Mesenchymal stem cell (in vitro differentiated cells and primary cell): ENCODE measurements at regions not wholly inside any gene's neighbourhood (a gene's known extent, or its start where the extent isn't known, plus 50 kb on each side); places are given as distances from the start of the nearest gene placed in this dataset.

Experiments
- DNase-seq: peaks from one replicate; pipeline ENCODE4 v3.0.0-alpha.2; 2013
- H2AFZ ChIP-seq: one replicate; pipeline ENCODE4 v1.6.1; 2013; ENCODE audit warnings: low read depth, mild to moderate bottlenecking, control low read depth, inconsistent platforms, low read length, moderate library complexity
- H2AK5ac ChIP-seq: 2 replicates; pipeline ENCODE4 v1.6.1; 2013; ENCODE audit warnings: low read length, moderate library complexity, mild to moderate bottlenecking, inconsistent platforms; ENCODE audit not compliant: severe bottlenecking
- H2BK120ac ChIP-seq: one replicate; pipeline ENCODE4 v1.6.1; 2013; ENCODE audit warnings: low read depth, mild to moderate bottlenecking, inconsistent platforms, low read length, moderate library complexity
- H2BK12ac ChIP-seq, 2 experiments: one replicate each; pipeline ENCODE4 v1.6.1; 2013; ENCODE audit warnings: inconsistent platforms in 2 of 2, low read length in 2 of 2, mild to moderate bottlenecking in 2 of 2, moderate library complexity in 2 of 2, control low read depth in 1 of 2
- H2BK15ac ChIP-seq: one replicate; pipeline ENCODE4 v1.6.1; 2013; ENCODE audit warnings: mild to moderate bottlenecking, low read depth, inconsistent platforms; ENCODE audit not compliant: poor library complexity, severe bottlenecking
- H2BK5ac ChIP-seq: 2 replicates; pipeline ENCODE4 v1.6.1; 2013; ENCODE audit warnings: low read depth, mild to moderate bottlenecking, low read length, control low read depth, inconsistent platforms; ENCODE audit not compliant: poor library complexity, severe bottlenecking
- H3K14ac ChIP-seq, 2 experiments: one replicate each; pipeline ENCODE4 v1.6.1; 2013; ENCODE audit warnings: inconsistent platforms in 2 of 2, low read length in 2 of 2, control low read depth in 1 of 2, mild to moderate bottlenecking in 1 of 2, moderate library complexity in 1 of 2
- H3K18ac ChIP-seq, 2 experiments: one replicate each; pipeline ENCODE4 v1.6.1; 2013; ENCODE audit warnings: inconsistent platforms in 2 of 2, low read length in 2 of 2, control low read depth in 1 of 2, low read depth in 1 of 2, mild to moderate bottlenecking in 1 of 2
- H3K23ac ChIP-seq, 2 experiments: one replicate each; pipeline ENCODE4 v1.6.1; 2013; ENCODE audit warnings: inconsistent platforms in 2 of 2, low read length in 2 of 2, mild to moderate bottlenecking in 2 of 2, moderate library complexity in 2 of 2, control low read depth in 1 of 2
- H3K27ac ChIP-seq: 2 replicates; pipeline ENCODE4 v1.5.1; 2013; ENCODE audit warnings: mild to moderate bottlenecking, moderate library complexity, low read length, control low read depth, inconsistent platforms; ENCODE audit not compliant: poor library complexity, severe bottlenecking
- H3K27me3 ChIP-seq, 2 experiments: 2 replicates each; pipeline versions ENCODE4 v1.6.1 to v1.7.0; 2013; ENCODE audit warnings: low read length in 2 of 2, mild to moderate bottlenecking in 2 of 2, moderate library complexity in 2 of 2, control low read depth in 1 of 2, inconsistent platforms in 1 of 2; ENCODE audit not compliant: control insufficient read depth in 1 of 2, insufficient read depth in 1 of 2
- H3K36me3 ChIP-seq, 2 experiments: 2 replicates each; pipeline versions ENCODE4 v1.6.1 to v1.7.0; 2013; ENCODE audit warnings: low read length in 2 of 2, control low read depth in 1 of 2, inconsistent platforms in 1 of 2, low read depth in 1 of 2, mild to moderate bottlenecking in 1 of 2; ENCODE audit not compliant: insufficient read depth in 2 of 2, control insufficient read depth in 1 of 2
- H3K4ac ChIP-seq, 2 experiments: one replicate each; pipeline ENCODE4 v1.6.1; 2013; ENCODE audit warnings: inconsistent platforms in 2 of 2, low read length in 2 of 2, mild to moderate bottlenecking in 2 of 2, moderate library complexity in 2 of 2, control low read depth in 1 of 2, low read depth in 1 of 2
- H3K4me1 ChIP-seq: 2 replicates; pipeline ENCODE4 v1.6.1; 2013; ENCODE audit warnings: low read depth, low read length, control low read depth; ENCODE audit not compliant: control insufficient read depth, insufficient read depth
- H3K4me2 ChIP-seq: 2 replicates; pipeline ENCODE4 v1.6.1; 2013; ENCODE audit warnings: low read length, mild to moderate bottlenecking, inconsistent platforms; ENCODE audit not compliant: poor library complexity, severe bottlenecking
- H3K4me3 ChIP-seq, 2 experiments: 2 replicates each; pipeline versions ENCODE4 v1.5.1 to v1.7.0; 2013; ENCODE audit warnings: low read length in 2 of 2, mild to moderate bottlenecking in 2 of 2, control low read depth in 1 of 2, low read depth in 1 of 2; ENCODE audit not compliant: insufficient read depth in 1 of 2
- H3K79me1 ChIP-seq: replicated peaks from 2 replicates; pipeline ENCODE4 v1.6.1; 2013; ENCODE audit warnings: mild to moderate bottlenecking, control low read depth, low read length, inconsistent platforms; ENCODE audit not compliant: poor library complexity, severe bottlenecking
- H3K9ac ChIP-seq: 2 replicates; pipeline ENCODE4 v1.7.0; 2013; ENCODE audit warnings: mild to moderate bottlenecking, low read length, moderate library complexity
- H3K9me3 ChIP-seq: 2 replicates; pipeline ENCODE4 v1.7.0; 2013; ENCODE audit warnings: mild to moderate bottlenecking, low read length; ENCODE audit not compliant: control insufficient read depth
- H4K8ac ChIP-seq: one replicate; pipeline ENCODE4 v1.6.1; 2013; ENCODE audit warnings: inconsistent platforms, mild to moderate bottlenecking, low read length, moderate library complexity
- H4K91ac ChIP-seq: one replicate; pipeline ENCODE4 v1.6.1; 2013; ENCODE audit warnings: mild to moderate bottlenecking, low read length, inconsistent platforms
- WGBS: methylation state at CpG from one replicate; pipeline ENCODE4 v1.1.7; 2013; ENCODE audit warnings: mixed read lengths; 5-methylcytosine and 5-hydroxymethylcytosine counted together

GRCh38 chr16:77603656-77604055 is 118.7 kb upstream of the NUDT7 start:
- no peak overlapping the region for H2BK120ac ChIP-seq
- no peak overlapping the region for H4K8ac ChIP-seq
- no peak overlapping the region for H3K18ac ChIP-seq
- no peak overlapping the region for H3K9ac ChIP-seq
- no peak overlapping the region for H3K14ac ChIP-seq
- H3K36me3 ChIP-seq, result no peaks in the 10 kb centered on the region
- H2AK5ac ChIP-seq, result no peak overlapping the region
- no peak overlapping the region for H2BK15ac ChIP-seq
- 80% methylated on average over 1 of the region's 2 CpGs for WGBS
- H3K9me3 ChIP-seq, result peaks cover 4% of the 10 kb centered on the region
- no peaks in the 10 kb centered on the region for H3K4me1 ChIP-seq
- H4K91ac ChIP-seq, result no peak overlapping the region
- H3K79me1 ChIP-seq, result no peaks in the 10 kb centered on the region
- peaks cover 0 to 5% of the 10 kb centered on the region in 2 experiments for H3K27me3 ChIP-seq
- no peak overlapping the region for H3K23ac ChIP-seq
- DNase-seq, result no peak
- no peak overlapping the region for H2BK5ac ChIP-seq
- H2BK12ac ChIP-seq, result no peak overlapping the region
- no peak overlapping the region for H3K4ac ChIP-seq
- H3K4me3 ChIP-seq, result no peak overlapping the region
- H3K4me2 ChIP-seq, result no peak overlapping the region
- H3K27ac ChIP-seq, result no peak overlapping the region
- no peak overlapping the region for H2AFZ ChIP-seq

DNA sequence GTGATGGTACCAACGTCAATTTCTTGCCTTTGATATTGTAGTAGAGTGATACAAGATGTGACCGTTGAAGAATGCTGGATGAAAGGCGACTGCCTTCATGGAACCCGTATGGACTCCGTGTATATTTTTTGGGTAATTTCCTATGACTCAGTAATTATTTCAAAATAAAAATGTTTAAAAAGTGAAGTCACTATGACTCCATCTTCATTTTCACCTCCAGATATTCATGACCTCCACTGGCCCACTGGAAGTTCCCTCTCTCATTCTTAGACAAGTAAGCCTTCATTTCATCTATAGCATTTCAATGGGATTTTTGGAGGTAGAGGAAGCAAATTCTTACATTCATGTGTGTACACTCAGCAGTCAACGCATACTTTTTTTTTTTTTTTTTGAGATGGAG is 111.8 kb upstream of the NUDT7 start:
- Histone ChIP-seq H3K9ac (no peak overlapping the region), H2AFZ (no peak overlapping the region), H3K27ac (no peak overlapping the region), H2AK5ac (no peak overlapping the region), H3K4me3 (no peak overlapping the region), H3K79me1 (no peaks in the 10 kb centered on the region), H2BK5ac (no peak overlapping the region), H3K4ac (no peak overlapping the region), H3K23ac (no peak overlapping the region), H4K8ac (no peak overlapping the region), H3K4me2 (no peak overlapping the region), H2BK120ac (no peak overlapping the region), H3K4me1 (no peaks in the 10 kb centered on the region), H3K18ac (no peak overlapping the region), H2BK12ac (no peak overlapping the region), H3K36me3 (no peaks in the 10 kb centered on the region), H2BK15ac (no peak overlapping the region), H3K14ac (no peak overlapping the region), H3K9me3 (no peaks in the 10 kb centered on the region), H4K91ac (no peak overlapping the region), H3K27me3 (no peaks in the 10 kb centered on the region)
- no peak for DNase-seq
- 89% methylated on average over 3 of the region's 6 CpGs for WGBS

- H2BK120ac ChIP-seq, result no peak overlapping the region
- no peak overlapping the region for H4K91ac ChIP-seq
- H3K79me1 ChIP-seq, result no peaks in the 10 kb centered on the region
- whole genome bisulfite sequencing, result 75% methylated on average over 2 of the region's 2 CpGs
- H3K18ac ChIP-seq, result no peak overlapping the region
- no peak for DNase-seq
- H2AK5ac ChIP-seq, result no peak overlapping the region
- H3K4me2 ChIP-seq, result no peak overlapping the region
- H2BK12ac ChIP-seq, result no peak overlapping the region
- H3K4me1 ChIP-seq, result no peaks in the 10 kb centered on the region
- no peak overlapping the region for H3K27ac ChIP-seq
- H3K27me3 ChIP-seq, result no peaks in the 10 kb centered on the region
- no peak overlapping the region for H3K9ac ChIP-seq
- H2AFZ ChIP-seq, result no peak overlapping the region
- H3K4me3 ChIP-seq, result no peak overlapping the region
- H3K23ac ChIP-seq, result no peak overlapping the region
- no peak overlapping the region for H3K4ac ChIP-seq
- H3K14ac ChIP-seq, result no peak overlapping the region
- H2BK5ac ChIP-seq, result no peak overlapping the region
- no peaks in the 10 kb centered on the region for H3K9me3 ChIP-seq
- H2BK15ac ChIP-seq, result no peak overlapping the region
- no peaks in the 10 kb centered on the region for H3K36me3 ChIP-seq
- no peak overlapping the region for H4K8ac ChIP-seq
Measured at GRCh38 chr16:77611386-77611785, 110.9 kb upstream of the NUDT7 start.

GRCh38 chr16:77612596-77612995 is 109.7 kb upstream of the NUDT7 start:
- H3K4me3 ChIP-seq, result no peak overlapping the region
- no peaks in the 10 kb centered on the region for H3K4me1 ChIP-seq
- no peak overlapping the region for H3K9ac ChIP-seq
- no peak overlapping the region for H3K18ac ChIP-seq
- no peak overlapping the region for H2BK120ac ChIP-seq
- H2AK5ac ChIP-seq, result no peak overlapping the region
- H3K4me2 ChIP-seq, result no peak overlapping the region
- H3K36me3 ChIP-seq, result no peaks in the 10 kb centered on the region
- no peak overlapping the region for H3K4ac ChIP-seq
- H2AFZ ChIP-seq, result no peak overlapping the region
- no peaks in the 10 kb centered on the region for H3K79me1 ChIP-seq
- H2BK12ac ChIP-seq, result no peak overlapping the region
- H3K23ac ChIP-seq, result no peak overlapping the region
- no peak overlapping the region for H4K8ac ChIP-seq
- H3K27ac ChIP-seq, result no peak overlapping the region
- no peaks in the 10 kb centered on the region for H3K9me3 ChIP-seq
- no peak overlapping the region for H2BK15ac ChIP-seq
- H3K14ac ChIP-seq, result no peak overlapping the region
- WGBS, result no CpG with 5 or more reads among the region's 3 CpGs
- no peak overlapping the region for H2BK5ac ChIP-seq
- H4K91ac ChIP-seq, result no peak overlapping the region
- DNase-seq, result no peak
- no peaks in the 10 kb centered on the region for H3K27me3 ChIP-seq
